ENCODE measurements at regions not wholly inside any gene's neighbourhood (a gene's known extent, or its start where the extent isn't known, plus 50 kb on each side); places are given as distances from the start of the nearest gene placed in this dataset.

GRCh38 chr2:59000796-59001195 is 759.7 kb upstream of the FANCL start:
- DNase-seq (ENCODE audit: low read depth), result no peak

GRCh38 chr2:58992062-58992706 is 751.1 kb upstream of the FANCL start:
- no peak for DNase-seq (ENCODE audit: low read depth)

DNA sequence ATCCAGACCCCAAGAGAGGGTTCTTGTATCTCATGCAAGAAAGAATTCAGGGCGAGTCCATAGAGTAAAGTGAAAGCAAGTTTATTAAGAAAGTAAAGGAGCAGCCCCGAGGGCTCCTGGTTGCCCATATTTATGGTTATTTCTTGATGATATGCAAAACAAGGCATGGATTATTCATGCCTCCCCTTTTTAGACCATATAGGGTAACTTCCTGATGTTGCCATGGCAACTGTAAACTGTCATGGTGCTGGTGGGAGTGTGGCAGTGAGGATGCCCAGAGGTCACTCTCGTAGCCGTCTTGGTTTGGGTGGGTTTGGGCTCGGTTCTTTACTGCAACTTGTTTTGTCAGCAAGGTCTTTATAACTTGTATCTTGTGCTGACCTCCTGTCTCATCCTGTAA is 750.2 kb upstream of the FANCL start:
- DNase-seq (ENCODE audit: low read depth), result no peak

DNA sequence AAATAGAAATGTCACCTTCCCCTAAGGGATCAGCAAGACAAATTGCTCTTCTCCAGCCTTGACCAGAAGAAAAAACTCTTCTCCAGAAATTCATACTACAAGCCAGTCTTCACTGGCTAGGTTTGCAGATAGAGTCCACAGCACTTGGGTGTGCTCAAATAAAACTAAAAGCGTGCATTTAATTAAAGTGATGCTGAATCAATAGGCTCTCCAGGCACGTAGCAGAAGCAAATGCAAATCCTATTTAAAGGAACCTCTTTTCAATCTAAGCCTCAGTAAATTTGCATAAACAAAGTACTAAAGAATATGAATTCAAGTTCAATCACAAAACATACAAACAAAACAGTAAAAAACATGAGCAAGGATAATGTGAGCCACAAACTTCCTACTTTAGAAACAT is 744.4 kb upstream of the FANCL start:
- no peak for DNase-seq (ENCODE audit: low read depth)

GRCh38 chr2:58984731-58985130 is 743.6 kb upstream of the FANCL start:
- DNase-seq (ENCODE audit: low read depth), result no peak

DNA sequence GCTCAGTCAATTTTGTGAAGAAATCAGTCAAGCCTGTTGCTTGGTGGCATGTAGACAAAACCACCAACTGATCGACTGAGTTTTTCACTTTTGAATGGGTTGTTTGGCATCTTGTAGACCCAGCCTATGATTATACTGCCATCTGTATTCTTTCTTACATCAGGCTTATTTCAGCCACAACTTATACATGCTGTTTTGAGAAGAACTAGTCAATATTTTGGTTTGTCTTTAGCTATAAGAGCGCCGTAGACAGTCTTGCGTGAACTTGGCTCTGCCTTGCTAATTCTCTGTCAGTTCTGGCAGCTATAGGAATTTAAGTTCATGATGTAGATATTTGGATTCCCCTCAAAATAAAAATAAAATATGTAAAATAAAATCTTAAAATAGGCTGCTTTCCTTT is 742.0 kb upstream of the FANCL start:
- DNase-seq (ENCODE audit: low read depth), result no peak

- DNase-seq (ENCODE audit: low read depth), result no peak
Measured at GRCh38 chr2:58981237-58981636, 740.1 kb upstream of the FANCL start.

- DNase-seq (ENCODE audit: low read depth), result no peak
Measured at GRCh38 chr2:58976375-58977071, 735.4 kb upstream of the FANCL start.

GRCh38 chr2:58974881-58975280 is 733.8 kb upstream of the FANCL start:
- no peak for DNase-seq (ENCODE audit: low read depth)

DNA sequence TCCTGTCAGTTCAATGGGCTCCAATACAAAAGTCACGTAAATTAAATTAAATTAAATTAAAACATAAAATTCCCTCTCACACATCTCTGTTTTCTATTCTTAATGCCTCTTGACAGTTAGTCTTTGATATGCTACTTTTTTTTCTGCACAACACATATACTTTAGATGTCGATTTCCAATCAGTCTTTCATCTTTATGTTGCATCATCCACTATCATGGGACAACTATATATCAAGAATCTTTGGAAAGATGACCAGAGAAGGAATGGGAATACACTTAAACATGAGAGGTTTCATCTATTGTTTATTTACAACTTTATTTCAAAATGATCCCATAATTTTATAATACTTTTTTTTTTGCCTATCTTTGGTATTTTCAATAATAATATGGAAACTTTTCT is 733.3 kb upstream of the FANCL start:
- DNase-seq (ENCODE audit: low read depth), result no peak

GRCh38 chr2:58973811-58974281 is 732.7 kb upstream of the FANCL start:
- DNase-seq (ENCODE audit: low read depth), result no peak

GRCh38 chr2:58972737-58973136 is 731.6 kb upstream of the FANCL start:
- no peak for DNase-seq (ENCODE audit: low read depth)

DNA sequence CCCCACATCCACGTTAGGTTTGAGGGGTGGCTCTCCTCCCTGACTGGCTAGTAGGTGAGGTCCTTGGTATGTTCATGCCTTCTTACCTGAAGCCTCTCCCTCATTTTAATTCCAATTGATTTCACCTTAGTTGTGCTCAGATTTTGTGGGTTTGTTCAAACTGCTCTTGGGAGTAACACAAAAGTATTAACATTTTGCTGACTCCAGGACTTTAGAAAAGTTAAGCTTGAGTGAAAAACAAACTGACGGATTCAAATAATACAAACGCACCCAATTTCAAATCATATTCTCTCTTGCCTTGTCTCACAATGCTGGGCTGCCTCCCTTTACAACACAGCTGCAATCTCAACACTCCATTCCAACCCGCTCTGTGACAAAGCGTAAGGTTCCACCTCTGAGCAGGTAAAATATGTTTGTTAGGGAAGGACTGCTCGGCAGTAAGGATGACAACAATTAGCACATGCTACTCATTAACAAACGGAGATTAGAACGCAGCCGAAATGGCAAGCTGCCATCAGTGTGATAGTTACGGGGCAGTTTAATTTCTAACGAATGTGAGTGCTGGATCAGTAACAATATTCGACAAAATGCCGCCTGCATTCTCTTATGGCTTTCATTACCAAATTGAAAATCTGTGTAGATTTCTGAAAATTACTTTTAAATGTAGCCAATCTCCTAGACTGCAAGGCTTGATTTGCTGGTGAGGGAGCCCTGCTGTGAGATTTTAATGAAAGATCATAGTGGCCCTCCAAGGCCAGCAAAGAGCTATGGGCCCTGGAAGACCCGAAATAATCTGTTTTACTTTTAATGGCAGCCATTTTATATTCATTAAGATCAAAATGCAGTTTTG is 730.6 kb upstream of the FANCL start:
- DNase-seq (ENCODE audit: low read depth), result no peak

DNA sequence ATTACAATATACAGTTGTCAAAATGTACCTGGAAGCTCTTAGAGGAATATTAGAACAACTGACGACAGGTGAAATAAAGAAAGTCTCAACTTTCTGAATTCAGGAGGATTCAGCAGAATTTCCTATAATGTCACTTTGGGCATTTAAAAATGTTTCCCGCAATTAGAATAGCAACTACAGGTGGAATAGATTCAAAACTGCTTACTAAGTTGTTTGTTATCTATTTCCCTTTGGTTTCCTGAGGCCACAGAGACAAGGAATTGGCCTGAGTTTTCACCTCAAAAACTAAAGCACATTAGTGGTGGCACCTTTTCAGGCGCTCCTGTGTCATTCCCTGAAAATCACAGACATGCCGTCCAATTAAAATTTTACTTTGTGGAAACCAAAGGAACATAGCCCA is 729.2 kb upstream of the FANCL start:
- DNase-seq (ENCODE audit: low read depth), result no peak

DNA sequence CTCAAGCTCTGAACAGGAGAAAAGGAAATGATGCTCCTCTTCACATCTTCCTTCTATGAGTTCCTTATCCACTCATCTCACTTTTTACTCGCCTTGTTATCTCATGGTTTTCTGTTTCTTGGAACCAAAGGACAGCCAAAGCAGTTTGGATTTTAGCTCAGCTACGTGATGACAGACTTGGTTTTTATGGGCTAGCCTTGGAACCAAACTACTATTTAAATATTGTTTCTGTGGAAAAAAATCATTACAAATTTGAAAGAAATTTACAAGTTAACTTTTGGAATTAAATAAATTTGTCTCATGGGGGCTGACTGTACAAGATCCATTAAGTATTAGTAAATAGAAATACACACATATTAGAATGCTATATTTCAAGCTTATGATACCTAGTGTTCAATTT is 727.8 kb upstream of the FANCL start:
- no peak for DNase-seq (ENCODE audit: low read depth)

GRCh38 chr2:58967736-58968135 is 726.6 kb upstream of the FANCL start:
- DNase-seq (ENCODE audit: low read depth), result no peak

DNA sequence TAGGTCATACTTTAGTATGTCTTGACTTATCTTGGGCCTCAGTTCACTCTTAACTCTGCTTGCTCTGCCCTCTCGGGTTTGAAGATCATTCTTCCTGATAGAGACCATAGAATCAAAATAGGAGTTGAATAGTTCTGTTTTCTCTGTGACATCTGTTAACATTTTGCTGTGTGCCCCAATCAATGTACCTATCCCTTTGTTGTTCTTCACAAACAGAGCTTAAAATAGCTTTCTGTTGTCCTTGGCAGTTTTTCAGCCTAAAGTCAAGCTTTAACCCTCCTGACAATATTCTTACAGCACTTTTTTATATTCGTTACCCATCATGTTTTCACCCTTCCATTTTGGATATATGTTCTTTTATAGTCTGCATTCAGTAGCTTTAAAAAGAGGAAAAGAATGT is 724.5 kb upstream of the FANCL start:
- no peak for DNase-seq (ENCODE audit: low read depth)

- DNase-seq (ENCODE audit: low read depth), result no peak
Measured at GRCh38 chr2:58959996-58960395, 718.9 kb upstream of the FANCL start.

DNA sequence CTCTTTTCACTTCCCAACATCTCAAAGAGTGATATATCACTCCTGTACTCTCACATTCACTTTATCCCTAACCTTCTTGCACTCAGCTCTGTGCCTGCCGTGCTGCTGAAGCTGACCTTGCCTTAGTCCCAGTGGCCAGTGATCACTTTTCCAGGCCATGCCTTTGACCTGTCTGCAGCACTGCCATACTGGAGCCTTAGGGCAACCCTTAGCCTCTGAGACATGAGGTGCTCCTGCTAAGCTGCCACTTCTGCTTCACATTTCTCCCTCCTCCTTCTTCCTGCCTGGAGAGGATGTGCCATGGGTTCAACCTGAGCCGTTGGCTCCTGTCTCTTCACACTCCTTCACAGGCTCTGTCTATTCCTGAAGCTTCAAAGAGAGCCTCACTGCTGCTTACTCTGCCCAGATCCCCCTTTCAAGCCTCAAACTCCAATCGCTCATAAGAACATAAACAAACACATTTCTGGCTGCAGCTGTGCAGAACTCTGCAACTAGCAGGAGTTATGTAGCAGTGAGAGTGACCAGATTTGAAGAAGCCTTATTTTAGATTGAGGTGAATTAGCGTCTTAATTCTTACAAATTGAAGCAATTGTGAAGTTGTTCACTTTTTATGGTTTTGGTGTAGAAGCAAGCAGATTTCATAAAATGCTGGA is 716.2 kb upstream of the FANCL start:
- no peak for DNase-seq (ENCODE audit: low read depth)

DNA sequence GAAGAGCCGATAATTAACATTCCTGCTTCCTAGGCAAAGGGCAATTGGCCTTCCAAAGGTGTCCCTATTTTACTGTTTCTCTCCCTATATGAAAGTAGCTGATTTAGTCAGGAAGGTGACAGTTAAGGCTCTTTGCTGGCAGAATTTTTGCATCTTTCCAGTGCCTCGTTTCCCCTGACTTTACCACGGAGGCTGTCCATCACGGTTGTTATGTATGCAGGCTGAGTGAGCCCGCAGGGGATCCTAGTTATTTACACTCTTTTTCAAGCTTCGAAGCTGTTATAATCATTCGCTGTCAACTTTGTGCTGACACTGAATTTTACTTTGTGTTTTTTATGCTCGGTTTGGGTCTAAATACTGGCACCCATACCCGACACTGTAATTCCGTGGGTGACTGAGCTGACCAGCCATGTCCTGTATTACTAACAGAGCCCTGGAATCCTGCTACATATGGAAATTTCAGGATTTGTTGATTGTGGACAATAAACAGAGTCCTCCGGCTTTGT is 713.8 kb upstream of the FANCL start:
- DNase-seq (ENCODE audit: low read depth), result no peak

DNA sequence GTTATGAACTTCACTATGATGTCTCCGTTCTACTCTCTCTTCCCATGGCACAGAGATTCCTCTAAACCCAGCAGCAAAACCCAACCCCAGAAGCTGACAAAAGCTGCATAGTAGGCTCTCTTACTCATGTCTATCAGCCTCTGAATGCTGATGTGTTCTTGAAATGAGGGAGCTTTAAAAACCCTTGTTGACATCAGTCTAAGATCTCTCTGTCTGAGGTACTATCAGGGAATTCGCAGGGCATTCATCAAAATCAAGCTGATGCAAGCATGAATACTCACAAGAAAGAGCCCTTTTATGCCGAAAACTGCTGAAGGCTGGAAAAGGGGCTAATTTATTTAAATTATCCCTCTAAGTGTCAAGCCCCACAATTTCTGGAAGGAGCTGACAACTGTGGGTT is 710.6 kb upstream of the FANCL start:
- no peak for DNase-seq (ENCODE audit: low read depth)

- no peak for DNase-seq (ENCODE audit: low read depth)
Measured at GRCh38 chr2:58950795-58951462, 709.8 kb upstream of the FANCL start.
